Adrenal gland (tissue), 9 donors: ENCODE measurements at regions not wholly inside any gene's neighbourhood (a gene's known extent, or its start where the extent isn't known, plus 50 kb on each side); places are given as distances from the start of the nearest gene placed in this dataset.

ENCODE experiments used
- DNase-seq, 7 donors: peaks; one replicate each; pipeline ENCODE4 v3.0.0-alpha.2; 2019 to 2020
- H3K27ac ChIP-seq, 5 donors: fragments of 200-600 bp; sonication (generic) in 4 of 5; 1 replicate in 3 of 5; 2 replicates in 2 of 5; pipeline versions ENCODE4 v1.5.1 to v1.8.0; 2016 to 2020; ENCODE audit warnings: mild to moderate bottlenecking in 1 of 5
- H3K27me3 ChIP-seq: fragments of 200-600 bp; 2 replicates; pipeline ENCODE4 v1.8.0; 2021
- H3K36me3 ChIP-seq, 2 donors: fragments of 200-600 bp; replicated peaks in 1 of 2; 1 replicate in 1 of 2; 2 replicates in 1 of 2; pipeline versions ENCODE4 v1.5.1 to v1.8.0; 2018 to 2022
- H3K4me1 ChIP-seq, 2 donors: fragments of 200-600 bp; replicated peaks in 1 of 2; 1 replicate in 1 of 2; 2 replicates in 1 of 2; pipeline versions ENCODE4 v1.5.1 to v1.8.0; 2018 to 2021
- H3K4me3 ChIP-seq, 4 donors: fragments of 200-600 bp; sonication (generic) in 3 of 4; one replicate each; pipeline ENCODE4 v1.5.1; 2016 to 2018
- H3K9me3 ChIP-seq, 3 donors: fragments of 200-600 bp; sonication (generic) in 1 of 3; replicated peaks in 1 of 3; 1 replicate in 2 of 3; 2 replicates in 1 of 3; pipeline versions ENCODE4 v1.5.1 to v1.8.0; 2016 to 2021
- POLR2A ChIP-seq, 2 donors: fragments of 450-650 bp; IDR thresholded peaks; one replicate each; pipeline ENCODE4 v1.6.1; 2017; ENCODE audit warnings: antibody characterized with exemption in 2 of 2, mild to moderate bottlenecking in 2 of 2, moderate library complexity in 1 of 2
- WGBS, 4 donors: extraction: QIAGEN DNeasy Blood & Tissue Kit in 2 of 4; methylation state at CpG; one replicate each; pipeline versions ENCODE4 v1.1.5 to v1.1.7; 2013 to 2017; 5-methylcytosine and 5-hydroxymethylcytosine counted together
- intact Hi-C, 2 donors: fragments of 100-400 bp; cut with DNase I; formaldehyde crosslinking; loops; one replicate each; pipeline versions ENCODE4 v1.14.1 to v1.15.0; 2022 to 2023
- TF ChIP-seq, protein P1 (sequence below), 6 experiments: fragments of 450-650 bp in 4 of 6; fragments of 200-600 bp in 2 of 6; sonication (generic) in 1 of 6; IDR thresholded peaks; 1 replicate in 5 of 6; 2 replicates in 1 of 6; pipeline versions ENCODE4 v1.5.1 to v1.8.0; 2016 to 2021; ENCODE audit warnings: antibody characterized with exemption in 6 of 6, mild to moderate bottlenecking in 2 of 6, moderate library complexity in 1 of 6
- donor health status: healthy with polysubstance abuse.
- donor health status: Bipolar disorder and iron deficiency.
- donor health status: DM: yes; HTN: yes; CAD: no.
- donor health status: DM: no; HTN: no; CAD: no.
- donor health status: DM: no; HTN: no; CAD: no.

DNA sequence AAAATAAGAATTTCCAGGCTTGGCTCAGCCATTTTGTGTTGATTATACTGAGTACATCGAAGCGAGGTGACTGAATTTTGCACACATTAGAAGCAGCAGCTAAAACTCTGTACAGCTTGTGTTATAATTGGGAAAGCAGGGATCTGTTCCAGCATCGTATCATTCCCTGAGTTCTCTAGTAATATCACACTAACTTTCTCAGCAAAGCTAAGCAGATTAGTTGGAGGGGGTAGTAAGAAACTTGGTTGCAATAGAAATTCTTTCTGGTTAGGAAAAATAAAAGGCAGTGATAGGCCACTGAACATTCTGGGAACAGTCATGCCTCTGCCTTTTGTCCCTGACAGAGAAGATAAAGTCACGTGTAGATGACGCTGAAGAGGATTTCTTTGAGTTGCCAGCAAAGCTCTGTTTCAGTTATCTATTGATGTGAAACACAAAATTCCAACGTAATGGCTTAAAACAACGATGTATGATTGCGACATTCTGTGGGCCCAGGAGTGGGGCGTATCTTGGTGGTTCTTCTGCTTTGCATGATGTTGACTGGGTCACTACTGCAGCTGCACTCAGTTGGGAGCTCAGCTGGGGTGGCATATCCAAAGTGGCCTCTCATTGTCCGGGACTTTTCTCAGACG, 202.1 kb upstream of the MEX3C start:
- Histone ChIP-seq H3K4me1 (no peaks in the 10 kb centered on the region), H3K36me3 (no peaks in the 10 kb centered on the region), H3K27ac (no peak overlapping the region), H3K4me3 (no peak overlapping the region), H3K9me3 (no peaks in the 10 kb centered on the region), H3K27me3 (no peaks in the 10 kb centered on the region)
- DNase-seq = no peak
- TF ChIP-seq POLR2A (IDR thresholded peaks at IDR 0.05) = no peak
- TF ChIP-seq, protein P1, sequence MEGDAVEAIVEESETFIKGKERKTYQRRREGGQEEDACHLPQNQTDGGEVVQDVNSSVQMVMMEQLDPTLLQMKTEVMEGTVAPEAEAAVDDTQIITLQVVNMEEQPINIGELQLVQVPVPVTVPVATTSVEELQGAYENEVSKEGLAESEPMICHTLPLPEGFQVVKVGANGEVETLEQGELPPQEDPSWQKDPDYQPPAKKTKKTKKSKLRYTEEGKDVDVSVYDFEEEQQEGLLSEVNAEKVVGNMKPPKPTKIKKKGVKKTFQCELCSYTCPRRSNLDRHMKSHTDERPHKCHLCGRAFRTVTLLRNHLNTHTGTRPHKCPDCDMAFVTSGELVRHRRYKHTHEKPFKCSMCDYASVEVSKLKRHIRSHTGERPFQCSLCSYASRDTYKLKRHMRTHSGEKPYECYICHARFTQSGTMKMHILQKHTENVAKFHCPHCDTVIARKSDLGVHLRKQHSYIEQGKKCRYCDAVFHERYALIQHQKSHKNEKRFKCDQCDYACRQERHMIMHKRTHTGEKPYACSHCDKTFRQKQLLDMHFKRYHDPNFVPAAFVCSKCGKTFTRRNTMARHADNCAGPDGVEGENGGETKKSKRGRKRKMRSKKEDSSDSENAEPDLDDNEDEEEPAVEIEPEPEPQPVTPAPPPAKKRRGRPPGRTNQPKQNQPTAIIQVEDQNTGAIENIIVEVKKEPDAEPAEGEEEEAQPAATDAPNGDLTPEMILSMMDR (IDR thresholded peaks at IDR 0.05) = no peak
- 82 to 89% (median 88%) methylated on average over 11 of the region's 11 CpGs for WGBS, 4 donors
- intact Hi-C loops = no loop called here

DNA sequence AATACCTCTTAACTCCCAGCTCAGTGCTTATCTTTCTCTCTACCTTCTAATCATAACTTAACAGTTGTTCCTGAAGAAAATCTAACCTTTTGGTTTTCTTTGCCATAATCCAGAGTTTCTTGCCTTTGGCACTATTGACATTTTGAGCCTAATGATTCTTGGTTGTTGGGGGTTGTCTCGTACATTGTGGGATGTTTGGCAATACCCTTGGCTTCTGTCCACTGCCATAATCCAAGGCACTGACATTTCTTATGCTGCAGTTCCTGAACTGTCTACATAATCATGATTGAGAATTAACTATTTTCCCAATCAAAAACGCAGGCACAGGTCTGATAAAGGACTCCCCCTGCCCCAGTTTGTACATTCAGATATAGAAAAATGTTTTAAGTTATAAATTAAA, 203.2 kb upstream of the MEX3C start:
- no peak overlapping the region for H3K27ac ChIP-seq
- DNase-seq = no peak
- intact Hi-C loops = no loop called here
- no peaks in the 10 kb centered on the region for H3K4me1 ChIP-seq
- TF ChIP-seq, protein P1 (IDR thresholded peaks at IDR 0.05) = no peak
- TF ChIP-seq POLR2A (IDR thresholded peaks at IDR 0.05) = no peak
- H3K4me3 ChIP-seq = no peak overlapping the region
- no peaks in the 10 kb centered on the region for H3K36me3 ChIP-seq
- no peaks in the 10 kb centered on the region for H3K27me3 ChIP-seq
- 56 to 67% (median 60%) methylated on average over 2 of the region's 2 CpGs for WGBS, 4 donors
- H3K9me3 ChIP-seq = no peaks in the 10 kb centered on the region

DNA sequence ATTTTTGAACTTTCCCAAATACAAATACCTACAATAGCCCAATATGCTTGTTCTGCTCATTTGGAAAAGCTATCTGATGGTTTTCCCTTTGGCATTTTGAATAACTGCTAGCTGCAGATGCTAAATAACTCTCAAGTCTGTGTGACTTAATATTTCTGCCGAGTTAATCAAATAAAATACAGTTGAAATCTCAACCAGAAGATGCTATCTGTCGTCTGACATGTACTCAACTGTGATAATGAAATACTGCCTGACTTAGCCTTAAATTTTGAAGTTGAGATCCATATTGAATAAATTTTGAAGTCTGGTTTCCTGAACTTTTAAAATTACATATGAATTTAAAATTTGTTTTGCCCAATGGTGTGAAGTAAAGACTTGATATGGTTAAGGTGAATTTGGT, 204.4 kb upstream of the MEX3C start:
- no peak for DNase-seq
- WGBS, 4 donors = 69 to 83% (median 78%) methylated on average over 2 of the region's 2 CpGs
- intact Hi-C loops = no loop called here
- Histone ChIP-seq H3K36me3 (no peaks in the 10 kb centered on the region), H3K9me3 (no peaks in the 10 kb centered on the region), H3K27me3 (no peaks in the 10 kb centered on the region), H3K4me3 (no peak overlapping the region), H3K27ac (no peak overlapping the region), H3K4me1 (no peaks in the 10 kb centered on the region)
- TF ChIP-seq POLR2A (IDR thresholded peaks at IDR 0.05) = no peak
- TF ChIP-seq, protein P1 (IDR thresholded peaks at IDR 0.05) = no peak

DNA sequence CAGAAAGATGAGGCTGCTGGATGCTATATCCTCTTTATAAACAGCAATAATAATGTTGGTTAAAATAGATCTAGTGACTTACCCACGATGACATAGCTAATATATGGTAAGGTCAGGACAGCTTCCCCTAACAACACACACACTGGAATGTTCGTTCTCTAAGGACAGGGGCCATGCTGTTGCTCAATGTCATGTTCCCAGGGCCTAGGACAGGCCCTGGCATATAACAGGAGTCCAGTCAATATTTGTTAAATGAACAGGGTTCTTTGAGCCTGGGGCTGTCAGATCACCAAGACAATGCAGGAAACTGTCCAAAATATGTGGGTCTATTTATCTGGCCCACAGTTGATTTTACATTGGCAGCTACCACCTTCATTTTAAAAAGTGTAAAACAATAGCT, 207.1 kb upstream of the MEX3C start:
- intact Hi-C loops = no loop called here
- DNase-seq = no peak
- Histone ChIP-seq H3K4me3 (no peak overlapping the region), H3K27ac (no peak overlapping the region), H3K9me3 (no peaks in the 10 kb centered on the region), H3K27me3 (no peaks in the 10 kb centered on the region), H3K36me3 (no peaks in the 10 kb centered on the region), H3K4me1 (no peaks in the 10 kb centered on the region)
- WGBS, 4 donors = 55 to 69% (median 65%) methylated on average over 2 of the region's 2 CpGs
- TF ChIP-seq, protein P1 (IDR thresholded peaks at IDR 0.05) = no peak
- no peak for TF ChIP-seq POLR2A (IDR thresholded peaks at IDR 0.05)
